SU-DHL-6 (cell line): ENCODE measurements at regions not wholly inside any gene's neighbourhood (a gene's known extent, or its start where the extent isn't known, plus 50 kb on each side); places are given as distances from the start of the nearest gene placed in this dataset.

ENCODE experiments used
- H2AFZ ChIP-seq: fragments of 200-600 bp; sonication (generic); 2 replicates; pipeline ENCODE4 v1.6.1; 2014; ENCODE audit warnings: low read depth, mild to moderate bottlenecking, moderate library complexity, mixed read lengths, antibody characterized with exemption, low read length; ENCODE audit not compliant: severe bottlenecking
- H3F3A ChIP-seq: fragments of 200-600 bp; shearing (Covaris generic); 2 replicates; pipeline ENCODE4 v1.6.0; 2016; ENCODE audit warnings: antibody characterized with exemption, mild to moderate bottlenecking; ENCODE audit not compliant: insufficient read depth
- H3K27ac ChIP-seq: fragments of 200-600 bp; sonication (generic); 2 replicates; pipeline ENCODE4 v1.5.1; 2016; ENCODE audit warnings: low read depth, mild to moderate bottlenecking, low read length, moderate library complexity, mixed read lengths
- H3K27me3 ChIP-seq: fragments of 200-600 bp; sonication (generic), shearing (Covaris generic); 2 replicates; pipeline ENCODE4 v1.6.0; 2014; ENCODE audit warnings: mild to moderate bottlenecking, low read length
- H3K36me3 ChIP-seq: fragments of 200-600 bp; sonication (generic); 2 replicates; pipeline ENCODE4 v1.6.1; 2014; ENCODE audit warnings: mild to moderate bottlenecking, low read length, mixed read lengths
- H3K4me2 ChIP-seq: fragments of 300-600, 200-600 bp; shearing (Covaris generic), sonication (generic); 2 replicates; pipeline ENCODE4 v1.6.0; 2014; ENCODE audit warnings: low read length, low read depth, mild to moderate bottlenecking; ENCODE audit not compliant: poor library complexity, severe bottlenecking
- H3K4me3 ChIP-seq: fragments of 200-600 bp; sonication (generic); 2 replicates; pipeline ENCODE4 v1.5.1; 2014; ENCODE audit warnings: antibody characterized with exemption, low read length, mild to moderate bottlenecking, mixed read lengths; ENCODE audit not compliant: insufficient read depth, poor library complexity, severe bottlenecking
- H3K79me2 ChIP-seq: fragments of 200-600 bp; sonication (generic); 2 replicates; pipeline ENCODE4 v1.6.1; 2014; ENCODE audit warnings: mild to moderate bottlenecking, low read length, moderate library complexity; ENCODE audit not compliant: insufficient read depth
- H3K9ac ChIP-seq: fragments of 200-600 bp; sonication (generic); 2 replicates; pipeline ENCODE4 v1.7.0; 2014; ENCODE audit warnings: mild to moderate bottlenecking, low read length
- H3K9me2 ChIP-seq: fragments of 200-600 bp; sonication (generic); replicated peaks from 2 replicates; pipeline ENCODE4 v1.6.1; 2014; ENCODE audit warnings: low read length; ENCODE audit not compliant: insufficient read depth
- H3K9me3 ChIP-seq: fragments of 200-600 bp; sonication (generic); 2 replicates; pipeline ENCODE4 v1.6.1; 2014; ENCODE audit warnings: low read length, mixed read lengths; ENCODE audit not compliant: insufficient read depth
- H4K20me1 ChIP-seq: fragments of 200-600 bp; sonication (generic); 2 replicates; pipeline ENCODE4 v1.6.1; 2014; ENCODE audit warnings: low read depth, mild to moderate bottlenecking, antibody characterized with exemption, low read length, moderate library complexity, mixed read lengths
- EZH2phosphoT487 ChIP-seq: fragments of 200-600 bp; sonication (generic), shearing (Covaris generic); conservative IDR thresholded peaks from 2 replicates; pipeline ENCODE4 v1.6.1; 2018; ENCODE audit warnings: mild to moderate bottlenecking, antibody characterized with exemption, low read length, moderate library complexity, mixed read lengths
- TF ChIP-seq, protein P1 (sequence below): fragments of 200-600 bp; sonication (generic); IDR thresholded peaks from one replicate; pipeline ENCODE4 v1.5.1; 2017; ENCODE audit warnings: antibody characterized with exemption, mild to moderate bottlenecking, low read length, moderate library complexity; ENCODE audit not compliant: insufficient read depth, poor library complexity, severe bottlenecking

DNA sequence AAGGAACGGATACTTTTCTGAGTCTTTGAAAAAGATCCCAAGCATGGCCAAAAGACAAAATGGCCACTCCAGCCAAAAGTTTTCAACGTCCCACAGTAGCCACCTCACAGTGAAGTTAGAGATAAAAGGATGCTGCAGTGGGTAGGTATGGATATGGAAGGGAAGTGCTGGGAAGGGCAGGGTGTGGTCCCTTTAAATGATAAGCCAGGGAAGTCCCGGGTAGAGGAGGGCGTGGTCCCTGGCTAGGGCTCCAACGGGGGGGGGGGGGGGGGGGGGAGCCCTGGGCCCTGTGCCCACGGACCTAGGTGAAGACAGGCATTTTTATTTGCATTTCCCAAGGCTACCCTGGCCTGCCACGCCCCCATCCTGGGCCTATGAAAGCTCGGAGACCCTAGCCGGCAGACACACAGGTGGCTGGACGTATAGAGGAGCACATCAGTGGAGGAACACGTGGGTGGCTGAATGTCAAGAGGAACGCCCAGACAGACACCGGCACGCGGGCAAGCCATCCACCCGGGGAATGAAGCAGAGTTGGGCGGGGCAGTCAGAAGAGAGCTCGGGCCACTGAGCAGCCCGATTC lies 306.7 kb downstream of the NFIB start:
- no peaks in the 10 kb centered on the region for H3K27me3 ChIP-seq
- H2AFZ ChIP-seq = no peak overlapping the region
- no peak overlapping the region for H3K27ac ChIP-seq
- no peaks in the 10 kb centered on the region for H4K20me1 ChIP-seq
- no peak overlapping the region for H3K4me2 ChIP-seq
- no peak overlapping the region for H3K9ac ChIP-seq
- H3K9me2 ChIP-seq = no peaks in the 10 kb centered on the region
- no peaks in the 10 kb centered on the region for H3K36me3 ChIP-seq
- H3K9me3 ChIP-seq = no peaks in the 10 kb centered on the region
- no peaks in the 10 kb centered on the region for H3K79me2 ChIP-seq
- H3F3A ChIP-seq = no peaks in the 10 kb centered on the region
- TF ChIP-seq EZH2phosphoT487 = no peak
- TF ChIP-seq, protein P1, sequence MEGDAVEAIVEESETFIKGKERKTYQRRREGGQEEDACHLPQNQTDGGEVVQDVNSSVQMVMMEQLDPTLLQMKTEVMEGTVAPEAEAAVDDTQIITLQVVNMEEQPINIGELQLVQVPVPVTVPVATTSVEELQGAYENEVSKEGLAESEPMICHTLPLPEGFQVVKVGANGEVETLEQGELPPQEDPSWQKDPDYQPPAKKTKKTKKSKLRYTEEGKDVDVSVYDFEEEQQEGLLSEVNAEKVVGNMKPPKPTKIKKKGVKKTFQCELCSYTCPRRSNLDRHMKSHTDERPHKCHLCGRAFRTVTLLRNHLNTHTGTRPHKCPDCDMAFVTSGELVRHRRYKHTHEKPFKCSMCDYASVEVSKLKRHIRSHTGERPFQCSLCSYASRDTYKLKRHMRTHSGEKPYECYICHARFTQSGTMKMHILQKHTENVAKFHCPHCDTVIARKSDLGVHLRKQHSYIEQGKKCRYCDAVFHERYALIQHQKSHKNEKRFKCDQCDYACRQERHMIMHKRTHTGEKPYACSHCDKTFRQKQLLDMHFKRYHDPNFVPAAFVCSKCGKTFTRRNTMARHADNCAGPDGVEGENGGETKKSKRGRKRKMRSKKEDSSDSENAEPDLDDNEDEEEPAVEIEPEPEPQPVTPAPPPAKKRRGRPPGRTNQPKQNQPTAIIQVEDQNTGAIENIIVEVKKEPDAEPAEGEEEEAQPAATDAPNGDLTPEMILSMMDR = no peak
- no peak overlapping the region for H3K4me3 ChIP-seq

GRCh38 chr9:14006386-14007187 lies 307.4 kb downstream of the NFIB start:
- H2AFZ ChIP-seq = no peak overlapping the region
- no peaks in the 10 kb centered on the region for H3K9me3 ChIP-seq
- no peaks in the 10 kb centered on the region for H3K27me3 ChIP-seq
- H3F3A ChIP-seq = no peaks in the 10 kb centered on the region
- H3K79me2 ChIP-seq = no peaks in the 10 kb centered on the region
- H3K4me2 ChIP-seq = no peak overlapping the region
- no peak overlapping the region for H3K27ac ChIP-seq
- no peaks in the 10 kb centered on the region for H4K20me1 ChIP-seq
- H3K36me3 ChIP-seq = no peaks in the 10 kb centered on the region
- no peaks in the 10 kb centered on the region for H3K9me2 ChIP-seq
- no peak for TF ChIP-seq EZH2phosphoT487
- TF ChIP-seq, protein P1 = no peak
- no peak overlapping the region for H3K4me3 ChIP-seq
- no peak overlapping the region for H3K9ac ChIP-seq

GRCh38 chr9:14004110-14004509 lies 309.8 kb downstream of the NFIB start:
- Histone ChIP-seq H3K4me3 (no peak overlapping the region), H4K20me1 (no peaks in the 10 kb centered on the region), H3K36me3 (no peaks in the 10 kb centered on the region), H3K27ac (no peak overlapping the region), H3F3A (no peaks in the 10 kb centered on the region), H3K79me2 (no peaks in the 10 kb centered on the region), H3K9me3 (no peaks in the 10 kb centered on the region), H3K9me2 (no peaks in the 10 kb centered on the region), H3K27me3 (no peaks in the 10 kb centered on the region), H3K9ac (no peak overlapping the region), H2AFZ (no peak overlapping the region), H3K4me2 (no peak overlapping the region)
- TF ChIP-seq, protein P1 = no peak
- TF ChIP-seq EZH2phosphoT487 = no peak
